PC-3 (cell line): ENCODE measurements at regions not wholly inside any gene's neighbourhood (a gene's known extent, or its start where the extent isn't known, plus 50 kb on each side); places are given as distances from the start of the nearest gene placed in this dataset.

Experiments used
- CTCF ChIP-seq: fragments of 300-600 bp; sonication (generic); conservative IDR thresholded peaks from 2 replicates; pipeline ENCODE4 v1.5.1; 2017; ENCODE audit warnings: antibody characterized with exemption, low read depth, mild to moderate bottlenecking, low read length
- EZH2 ChIP-seq: fragments of 300-600 bp; sonication (generic); IDR thresholded peaks from one replicate; pipeline ENCODE4 v1.6.1; 2017; ENCODE audit warnings: antibody characterized with exemption, mild to moderate bottlenecking, low read length; ENCODE audit not compliant: unreplicated experiment
- EZH2phosphoT487 ChIP-seq: fragments of 300-600 bp; sonication (generic); IDR thresholded peaks from 2 replicates; pipeline ENCODE4 v1.6.1; 2018; ENCODE audit warnings: mild to moderate bottlenecking, antibody characterized with exemption, low read length, borderline replicate concordance

GRCh38 chr9:81156381-81156780 is 533.0 kb downstream of the TLE1 start:
- TF ChIP-seq CTCF, result no peak
- no peak for TF ChIP-seq EZH2
- TF ChIP-seq EZH2phosphoT487, result no peak
